ENCODE measurements at regions not wholly inside any gene's neighbourhood (a gene's known extent, or its start where the extent isn't known, plus 50 kb on each side); places are given as distances from the start of the nearest gene placed in this dataset.

- Mint-ChIP-seq H3K4me1 (peaks cover 0 to 10% (median 0%) of the 10 kb centered on the region in 4 donors), H3K27me3 (peaks cover 0 to 7% (median 0%) of the 10 kb centered on the region in 5 donors), H3K9me3 (peaks cover 0 to 11% (median 0%) of the 10 kb centered on the region in 9 donors), H3K27ac (peak overlapping the region in 2 of 10 donors; percentile 42 to 45), H3K36me3 (no peaks in the 10 kb centered on the region), H3K4me3 (peak overlapping the region in 1 of 10 donors; percentile 46)
- DNase-seq = no peak
- no peak for ATAC-seq
- POLR2A ChIA-PET = interaction anchor here (1.0 kb wide), 1 partner anchor 18 kb away, joined by 3 read pairs; no protein-coding TSS in a partner anchor
Observed at GRCh38 chr10:3455385-3456334, 283.1 kb upstream of the PITRM1 start.

- H3K4me3 Mint-ChIP-seq = no peak overlapping the region
- ATAC-seq (no peak), DNase-seq (no peak)
- POLR2A ChIA-PET = no interaction called here
- peaks cover 0 to 10% (median 2%) of the 10 kb centered on the region in 5 donors for H3K27me3 Mint-ChIP-seq
- H3K36me3 Mint-ChIP-seq = no peaks in the 10 kb centered on the region
- H3K4me1 Mint-ChIP-seq = peaks cover 0 to 10% (median 0%) of the 10 kb centered on the region in 4 donors
- H3K9me3 Mint-ChIP-seq = peaks cover 0 to 6% (median 0%) of the 10 kb centered on the region in 9 donors
- H3K27ac Mint-ChIP-seq = no peak overlapping the region
Observed at GRCh38 chr10:3452683-3453361, 280.2 kb upstream of the PITRM1 start.

GRCh38 chr10:3452173-3452626 is 279.6 kb upstream of the PITRM1 start:
- H3K4me3 Mint-ChIP-seq = no peak overlapping the region

GRCh38 chr10:3451516-3452172 is 279.1 kb upstream of the PITRM1 start:
- no peaks in the 10 kb centered on the region for H3K36me3 Mint-ChIP-seq
- peaks cover 0 to 10% (median 0%) of the 10 kb centered on the region in 4 donors for H3K4me1 Mint-ChIP-seq
- POLR2A ChIA-PET = no interaction called here
- no peak for ATAC-seq
- no peak overlapping the region for H3K4me3 Mint-ChIP-seq
- peaks cover 0 to 10% (median 2%) of the 10 kb centered on the region in 5 donors for H3K27me3 Mint-ChIP-seq
- H3K27ac Mint-ChIP-seq = no peak overlapping the region
- H3K9me3 Mint-ChIP-seq = no peaks in the 10 kb centered on the region
- no peak for DNase-seq

More at GRCh38 chr10:3452173-3452626, 279.6 kb upstream of the PITRM1 start:
- POLR2A ChIA-PET = no interaction called here
- peaks cover 0 to 10% (median 0%) of the 10 kb centered on the region in 4 donors for H3K4me1 Mint-ChIP-seq
- no peaks in the 10 kb centered on the region for H3K9me3 Mint-ChIP-seq
- no peak overlapping the region for H3K27ac Mint-ChIP-seq
- no peaks in the 10 kb centered on the region for H3K36me3 Mint-ChIP-seq
- H3K27me3 Mint-ChIP-seq = peaks cover 0 to 10% (median 2%) of the 10 kb centered on the region in 5 donors
- no peak for ATAC-seq
- DNase-seq = no peak

- H3K27me3 Mint-ChIP-seq = peaks cover 5 to 12% (median 7%) of the 10 kb centered on the region in 5 donors
- H3K27ac Mint-ChIP-seq = no peak overlapping the region
- POLR2A ChIA-PET = no interaction called here
- ATAC-seq (no peak), DNase-seq (no peak)
- H3K9me3 Mint-ChIP-seq = peaks cover 0 to 3% (median 0%) of the 10 kb centered on the region in 9 donors
- H3K36me3 Mint-ChIP-seq = no peaks in the 10 kb centered on the region
- peaks cover 0 to 3% (median 0%) of the 10 kb centered on the region in 4 donors for H3K4me1 Mint-ChIP-seq
- H3K4me3 Mint-ChIP-seq = no peak overlapping the region
Observed at GRCh38 chr10:3446221-3446620, 273.6 kb upstream of the PITRM1 start.

- H3K4me1 Mint-ChIP-seq = peaks cover 0 to 3% (median 0%) of the 10 kb centered on the region in 4 donors
- no peak overlapping the region for H3K4me3 Mint-ChIP-seq
- POLR2A ChIA-PET = no interaction called here
- H3K36me3 Mint-ChIP-seq = no peaks in the 10 kb centered on the region
- ATAC-seq = no peak
- H3K27me3 Mint-ChIP-seq = peaks cover 5 to 12% (median 7%) of the 10 kb centered on the region in 5 donors
- no peak overlapping the region for H3K27ac Mint-ChIP-seq
- H3K9me3 Mint-ChIP-seq = peaks cover 0 to 3% (median 0%) of the 10 kb centered on the region in 9 donors
- DNase-seq = no peak
Observed at GRCh38 chr10:3445648-3446047, 273.1 kb upstream of the PITRM1 start.

GRCh38 chr10:3442451-3442990 is 269.9 kb upstream of the PITRM1 start:
- Mint-ChIP-seq H3K4me1 (peaks cover 0 to 3% (median 0%) of the 10 kb centered on the region in 4 donors), H3K27me3 (peaks cover 0 to 12% (median 4%) of the 10 kb centered on the region in 5 donors), H3K4me3 (no peak overlapping the region), H3K27ac (no peak overlapping the region), H3K9me3 (peaks cover 0 to 9% (median 3%) of the 10 kb centered on the region in 9 donors), H3K36me3 (no peaks in the 10 kb centered on the region)
- no peak for ATAC-seq
- POLR2A ChIA-PET = no interaction called here
- DNase-seq = no peak

- H3K27ac Mint-ChIP-seq = no peak overlapping the region
Observed at GRCh38 chr10:3439183-3439582, 266.6 kb upstream of the PITRM1 start.

GRCh38 chr10:3438606-3439005 is 266.0 kb upstream of the PITRM1 start:
- Mint-ChIP-seq H3K27me3 (peaks cover 0 to 6% (median 1%) of the 10 kb centered on the region in 5 donors), H3K9me3 (peaks cover 0 to 9% (median 0%) of the 10 kb centered on the region in 9 donors), H3K4me3 (no peak overlapping the region), H3K27ac (no peak overlapping the region), H3K4me1 (no peaks in the 10 kb centered on the region), H3K36me3 (no peaks in the 10 kb centered on the region)
- no peak for DNase-seq
- ATAC-seq = no peak
- POLR2A ChIA-PET = no interaction called here

More at GRCh38 chr10:3439183-3439582, 266.6 kb upstream of the PITRM1 start:
- ATAC-seq (no peak), DNase-seq (no peak)
- Mint-ChIP-seq H3K4me1 (no peaks in the 10 kb centered on the region), H3K4me3 (no peak overlapping the region), H3K9me3 (peaks cover 0 to 9% (median 1%) of the 10 kb centered on the region in 9 donors), H3K27me3 (peaks cover 0 to 8% (median 1%) of the 10 kb centered on the region in 5 donors), H3K36me3 (no peaks in the 10 kb centered on the region)
- POLR2A ChIA-PET = no interaction called here

- peaks cover 0 to 12% (median 4%) of the 10 kb centered on the region in 9 donors for H3K9me3 Mint-ChIP-seq
- peaks cover 0 to 3% (median 0%) of the 10 kb centered on the region in 4 donors for H3K4me1 Mint-ChIP-seq
- POLR2A ChIA-PET = no interaction called here
- no peak overlapping the region for H3K4me3 Mint-ChIP-seq
- H3K36me3 Mint-ChIP-seq = no peaks in the 10 kb centered on the region
- DNase-seq = no peak
- ATAC-seq = no peak
- no peak overlapping the region for H3K27ac Mint-ChIP-seq
- H3K27me3 Mint-ChIP-seq = peaks cover 0 to 4% (median 1%) of the 10 kb centered on the region in 5 donors
Observed at GRCh38 chr10:3435671-3436070, 263.1 kb upstream of the PITRM1 start.

GRCh38 chr10:3433988-3434387 is 261.4 kb upstream of the PITRM1 start:
- no peak overlapping the region for H3K27ac Mint-ChIP-seq
- H3K9me3 Mint-ChIP-seq = peaks cover 0 to 14% (median 3%) of the 10 kb centered on the region in 9 donors
- ATAC-seq (no peak), DNase-seq (no peak)
- peaks cover 0 to 4% (median 1%) of the 10 kb centered on the region in 5 donors for H3K27me3 Mint-ChIP-seq
- no peaks in the 10 kb centered on the region for H3K36me3 Mint-ChIP-seq
- H3K4me3 Mint-ChIP-seq = no peak overlapping the region
- peaks cover 0 to 5% (median 0%) of the 10 kb centered on the region in 4 donors for H3K4me1 Mint-ChIP-seq
- POLR2A ChIA-PET = no interaction called here

GRCh38 chr10:3433131-3433530 is 260.5 kb upstream of the PITRM1 start:
- ATAC-seq (no peak), DNase-seq (no peak)
- POLR2A ChIA-PET = no interaction called here
- no peak overlapping the region for H3K4me3 Mint-ChIP-seq
- H3K4me1 Mint-ChIP-seq = peaks cover 0 to 5% (median 0%) of the 10 kb centered on the region in 4 donors
- H3K27ac Mint-ChIP-seq = no peak overlapping the region
- no peaks in the 10 kb centered on the region for H3K36me3 Mint-ChIP-seq
- H3K27me3 Mint-ChIP-seq = peaks cover 0 to 4% (median 1%) of the 10 kb centered on the region in 5 donors
- peaks cover 0 to 14% (median 3%) of the 10 kb centered on the region in 9 donors for H3K9me3 Mint-ChIP-seq
